HG02588 (cell line): ENCODE measurements at regions not wholly inside any gene's neighbourhood (a gene's known extent, or its start where the extent isn't known, plus 50 kb on each side); places are given as distances from the start of the nearest gene placed in this dataset.

ENCODE experiments used
- ATAC-seq: cut with Tn5 transposase; IDR thresholded peaks from one replicate; pipeline ENCODE4 v1.9.1; 2021; ENCODE audit warnings: mild to moderate bottlenecking, moderate library complexity; ENCODE audit not compliant: unreplicated experiment

DNA sequence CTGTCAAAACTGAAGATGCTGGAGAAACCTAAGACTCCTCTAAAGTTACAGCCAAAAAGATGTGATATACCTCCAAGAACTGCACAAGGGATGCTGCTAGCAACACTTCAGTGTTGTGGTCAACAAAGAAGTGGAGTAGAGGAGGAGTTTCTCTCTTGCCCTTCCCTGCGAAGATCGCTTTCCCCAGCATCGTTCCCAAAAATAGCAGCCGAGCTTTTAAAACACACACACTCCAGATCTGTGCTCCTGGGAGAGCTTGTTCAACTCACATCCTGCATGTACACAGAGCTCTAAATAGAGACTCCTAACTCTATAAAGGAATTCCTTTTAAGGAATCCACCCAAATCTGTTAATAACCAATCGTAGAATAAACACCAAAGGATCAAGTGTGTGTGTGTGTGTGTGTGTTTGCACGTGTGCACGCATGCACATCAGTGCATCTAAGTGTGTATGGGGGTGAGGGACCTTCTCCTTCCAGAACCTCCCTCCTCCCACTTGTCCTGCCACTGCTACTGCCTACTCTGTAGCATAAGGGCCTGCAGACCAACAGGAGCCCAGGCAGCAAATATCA, 58.5 kb downstream of the PSMG1 start:
- no peak for ATAC-seq

DNA sequence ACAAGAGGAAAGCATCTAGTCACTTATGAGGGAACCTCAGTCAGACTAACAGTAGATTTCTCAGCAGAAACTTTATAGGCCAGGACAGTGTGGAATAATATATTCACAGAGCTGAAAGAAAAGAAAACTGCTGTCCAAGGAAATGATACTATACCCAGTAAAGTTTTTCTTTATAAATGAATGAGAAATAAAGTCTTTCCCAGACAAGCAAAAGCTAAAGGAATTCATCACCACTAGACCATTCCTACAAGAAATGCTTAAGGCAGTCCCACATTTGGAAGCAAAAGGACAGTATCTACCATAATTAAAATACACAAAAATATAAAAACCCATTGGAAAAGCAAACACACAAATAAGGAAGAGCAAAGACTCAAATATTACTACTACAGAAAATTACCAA, 59.9 kb downstream of the PSMG1 start:
- no peak for ATAC-seq

DNA sequence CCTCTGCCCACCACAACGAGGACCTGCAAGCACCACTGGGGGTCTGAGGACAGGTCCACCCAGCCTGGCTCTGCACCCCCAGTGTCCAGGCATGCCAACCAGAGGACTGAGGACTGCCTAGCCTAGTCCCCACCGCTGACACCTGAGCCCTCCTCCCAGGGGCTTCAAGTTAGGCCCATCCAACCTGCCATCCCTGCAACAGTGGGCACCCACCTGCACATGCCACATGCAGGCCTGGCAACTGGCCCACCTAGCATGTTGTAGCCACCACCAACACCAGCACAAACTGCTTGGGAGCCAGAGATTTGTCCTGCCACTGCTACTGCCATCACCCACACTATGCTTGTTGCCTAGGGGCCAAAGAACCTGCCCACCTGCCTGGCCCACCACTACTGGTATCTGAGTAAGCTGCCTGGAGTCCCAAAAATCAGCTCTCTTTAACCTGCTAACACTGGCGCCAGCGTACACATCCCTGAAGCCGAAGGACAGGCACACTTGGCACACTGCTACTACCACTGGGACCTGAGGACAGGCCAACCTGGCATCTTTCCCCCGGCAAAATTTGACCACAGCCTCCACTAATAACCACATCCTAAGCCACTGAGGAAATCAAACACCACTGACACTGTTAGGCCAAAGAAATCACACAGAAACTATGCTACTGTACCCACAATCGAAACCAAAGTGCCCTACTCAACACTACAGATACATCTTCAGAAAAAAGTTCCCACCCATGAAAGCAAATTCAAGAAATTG, 61.5 kb downstream of the PSMG1 start:
- ATAC-seq, result no peak

DNA sequence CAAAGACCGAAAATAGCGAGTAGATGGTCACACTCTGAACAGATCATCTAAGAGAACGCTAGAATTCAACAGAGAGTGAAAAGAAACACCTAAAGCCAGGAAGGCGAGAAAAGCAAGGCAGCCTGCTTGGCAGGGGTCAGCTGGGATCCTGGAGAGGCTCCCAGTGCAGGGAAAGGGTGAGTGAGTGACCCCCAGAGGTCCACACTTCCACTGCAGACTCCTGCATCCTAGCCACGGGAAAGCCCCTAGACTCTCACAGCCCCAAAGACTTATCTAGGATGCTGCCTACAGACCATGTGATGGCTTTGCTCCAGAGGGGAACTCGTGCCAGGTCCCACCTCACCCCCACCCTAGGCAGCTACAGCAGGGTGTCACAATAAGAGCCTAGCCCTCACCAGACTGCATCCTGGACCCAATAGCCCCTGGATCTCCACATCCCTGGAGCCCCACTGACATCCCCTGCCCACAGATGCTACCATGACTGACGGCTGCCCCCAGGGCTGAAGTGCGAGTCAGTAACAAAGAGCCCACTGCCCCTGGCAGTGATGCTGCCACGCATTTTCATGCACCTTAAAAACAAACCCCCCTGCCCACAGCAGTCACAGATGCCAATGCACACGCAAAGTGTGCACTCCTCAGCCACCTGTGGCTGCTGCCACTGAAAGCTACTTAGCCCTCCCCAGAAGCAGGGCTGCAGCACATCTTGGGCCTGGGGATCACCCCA, 62.2 kb downstream of the PSMG1 start:
- no peak for ATAC-seq

DNA sequence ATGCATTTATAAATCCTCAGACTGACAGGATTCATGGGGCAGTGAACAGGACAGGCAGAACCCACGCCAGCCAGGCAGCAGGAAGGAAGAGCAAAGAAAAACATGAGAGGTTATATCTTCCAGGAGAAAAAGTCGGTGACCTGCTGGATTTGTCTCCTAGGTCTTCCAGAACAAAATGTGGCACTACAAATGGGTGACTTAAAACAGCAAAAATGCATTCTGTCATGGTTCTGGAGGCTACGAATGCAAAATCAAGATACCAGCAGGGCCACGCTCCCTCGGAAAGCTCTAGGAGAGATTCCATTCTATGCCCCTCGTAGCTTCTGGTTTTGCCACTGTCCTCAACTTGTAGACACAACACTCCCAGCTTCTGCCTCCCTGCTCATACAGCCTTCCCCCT, 63.4 kb downstream of the PSMG1 start:
- no peak for ATAC-seq

DNA sequence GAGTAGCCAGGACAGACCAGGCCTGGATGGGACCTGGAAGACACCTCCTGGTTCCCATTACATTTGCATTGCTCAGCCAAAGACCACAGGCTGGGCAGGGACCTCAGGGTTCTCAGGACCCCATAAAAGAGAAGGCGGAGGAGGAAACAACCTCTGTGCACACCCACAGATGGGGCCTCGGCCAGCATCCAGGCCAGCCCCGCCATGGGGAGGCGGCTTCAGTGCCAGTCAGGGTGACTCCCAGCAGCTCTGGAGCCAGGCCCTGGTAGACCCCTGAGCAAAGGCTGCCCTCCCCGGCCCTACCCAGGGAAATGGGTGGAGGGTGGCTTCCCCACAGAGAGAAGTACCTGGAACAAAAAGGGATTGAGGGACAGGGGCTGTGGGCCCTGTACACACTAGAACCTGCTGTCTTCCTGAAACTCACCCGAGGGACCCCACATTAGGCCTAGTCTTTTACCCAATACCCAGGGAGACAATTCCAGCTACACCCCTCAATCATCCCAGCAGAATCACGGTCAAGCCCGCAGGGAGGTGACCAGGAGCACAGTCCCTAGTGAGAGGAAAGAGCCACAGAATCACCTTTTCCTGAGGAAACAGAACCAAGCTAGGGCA, 64.5 kb downstream of the PSMG1 start:
- no peak for ATAC-seq

DNA sequence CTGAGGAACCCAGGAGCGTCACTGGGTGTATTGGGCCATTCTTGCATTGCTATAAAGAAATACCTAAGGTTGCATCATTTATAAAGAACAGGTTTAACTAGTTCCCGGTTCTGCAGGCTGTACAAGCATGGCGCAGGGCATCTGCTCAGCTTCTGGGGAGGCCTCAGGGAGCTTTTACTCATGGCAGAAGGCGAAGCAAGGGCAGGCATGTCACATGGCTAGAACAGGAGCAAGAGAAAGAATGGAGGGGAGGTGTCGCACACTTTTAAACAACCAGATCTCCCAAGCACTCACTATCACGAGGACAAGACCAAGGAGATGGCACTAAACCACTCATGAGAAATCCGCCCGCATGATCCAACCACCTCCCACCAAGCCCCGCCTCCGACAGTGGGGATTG, 65.2 kb downstream of the PSMG1 start:
- no peak for ATAC-seq

DNA sequence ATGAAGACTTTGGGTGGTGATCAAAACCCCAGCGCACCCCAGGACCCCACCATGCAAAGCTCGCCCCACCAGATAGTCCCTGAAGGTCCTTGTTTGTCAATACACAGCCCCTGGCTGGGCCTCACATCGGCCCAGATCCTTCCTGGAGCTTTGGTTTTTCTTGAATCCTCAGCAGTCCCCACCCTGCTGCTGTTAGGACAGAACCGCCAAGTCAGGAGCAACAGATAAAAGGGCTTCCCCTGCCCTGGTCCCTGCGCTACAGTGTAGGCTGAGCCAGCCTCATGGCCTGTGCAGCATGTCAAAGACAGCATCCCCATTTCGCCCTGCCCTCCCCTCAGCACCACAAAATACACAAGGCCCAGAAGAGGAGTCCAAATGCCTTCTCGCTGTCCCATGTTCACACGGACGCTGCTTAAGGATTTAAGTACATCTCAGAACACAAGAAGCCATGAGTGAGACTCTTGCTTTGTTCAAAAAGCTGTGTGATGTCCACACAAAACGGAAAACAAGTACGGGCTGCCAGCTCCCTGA, 65.7 kb downstream of the PSMG1 start:
- no peak for ATAC-seq

DNA sequence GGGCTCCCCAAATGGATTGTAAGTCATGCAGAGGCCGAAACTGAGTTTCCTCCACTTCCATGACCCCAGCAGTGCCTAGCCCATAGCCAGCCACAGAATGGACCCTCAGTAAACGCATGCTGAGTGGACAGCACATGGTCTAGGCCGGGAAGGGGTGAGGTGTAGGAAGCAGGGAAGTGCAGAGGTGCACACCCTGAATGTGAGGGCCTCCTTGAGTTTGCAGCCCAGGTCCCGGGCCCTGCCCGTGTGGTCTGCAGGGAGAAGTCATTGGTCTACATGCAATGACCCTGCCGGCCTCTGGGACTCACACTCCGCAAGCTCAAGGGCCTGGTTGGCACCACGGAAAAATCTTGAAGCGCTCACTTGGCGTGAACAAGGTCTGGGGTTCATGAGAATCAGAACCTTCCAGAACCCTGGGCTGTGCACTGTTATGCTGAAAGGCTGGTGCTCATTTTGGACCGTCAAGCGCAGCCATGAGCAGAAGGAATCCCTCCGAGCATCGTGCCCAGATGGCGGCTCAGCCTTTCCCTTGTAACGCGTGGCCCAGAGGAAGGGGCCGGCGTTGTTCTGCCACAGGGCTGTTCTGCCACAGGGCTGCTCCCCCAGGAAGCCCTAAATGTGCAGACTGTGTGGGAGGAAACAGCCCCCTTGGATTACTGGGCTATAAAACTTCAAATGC, 66.4 kb downstream of the PSMG1 start:
- ATAC-seq, result no peak

DNA sequence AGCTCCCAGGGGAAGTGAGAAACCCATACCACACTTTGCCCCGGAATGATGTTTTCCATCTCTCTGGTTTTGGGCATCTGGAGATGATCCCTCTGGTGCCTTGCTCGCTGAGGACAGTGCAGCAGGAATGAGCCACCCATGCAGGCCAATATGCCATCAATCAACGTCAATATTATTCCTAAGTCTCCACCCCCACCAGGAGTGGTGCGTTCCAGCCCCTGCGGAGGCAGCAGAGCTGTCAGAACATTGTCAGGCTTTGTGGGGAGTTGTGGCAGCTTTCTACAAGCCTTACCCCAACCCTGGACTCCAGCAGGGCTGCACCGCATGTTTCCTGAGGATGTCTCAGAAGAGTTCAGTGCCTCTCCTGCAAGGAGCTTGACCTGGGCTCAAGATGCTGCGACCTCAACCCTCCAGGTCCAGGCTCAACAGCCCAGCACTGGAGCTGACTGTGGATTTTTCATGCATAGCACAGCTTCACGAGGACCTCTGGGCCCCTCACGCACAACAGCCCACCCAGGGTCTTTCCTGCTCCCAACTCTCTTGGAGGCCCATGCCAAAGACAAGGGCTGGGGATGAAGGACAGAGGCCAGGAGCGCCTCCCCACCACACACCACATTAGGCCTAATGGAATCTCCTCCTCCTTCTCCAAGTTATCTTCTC, 67.5 kb downstream of the PSMG1 start:
- ATAC-seq, result no peak

DNA sequence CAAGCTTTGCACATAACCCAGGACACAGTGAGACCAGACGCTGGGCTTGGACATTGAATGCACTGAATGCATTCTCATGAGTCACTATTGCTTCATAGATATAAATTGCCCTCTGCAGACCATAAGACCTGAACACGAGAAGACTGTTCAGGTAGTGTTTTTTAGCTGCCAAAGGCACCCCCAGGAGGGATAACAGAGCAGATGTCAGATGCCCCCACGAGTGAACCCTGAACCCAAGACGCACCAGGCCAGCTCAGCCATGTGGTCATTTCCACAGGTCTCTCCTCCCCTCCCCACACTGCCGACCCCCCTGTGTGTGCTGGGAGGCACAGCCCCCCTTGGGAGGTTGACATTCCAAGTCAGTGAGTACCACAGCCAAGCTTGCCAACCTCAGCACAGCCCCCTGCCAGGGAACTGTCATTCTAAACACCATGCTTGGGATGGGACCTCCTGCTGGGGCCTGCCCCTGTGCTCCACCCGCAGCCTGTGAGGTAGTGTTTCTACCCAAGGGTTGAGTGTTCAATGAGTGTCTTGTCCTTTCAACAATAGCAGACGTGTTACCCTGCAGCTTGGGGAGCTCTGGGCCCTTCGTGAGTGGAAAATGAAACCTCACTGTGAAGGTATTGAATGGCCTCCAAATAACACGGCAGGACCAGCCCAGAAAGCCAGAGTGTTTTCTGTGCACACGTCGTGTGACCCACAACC, 68.2 kb downstream of the PSMG1 start:
- ATAC-seq, result no peak

DNA sequence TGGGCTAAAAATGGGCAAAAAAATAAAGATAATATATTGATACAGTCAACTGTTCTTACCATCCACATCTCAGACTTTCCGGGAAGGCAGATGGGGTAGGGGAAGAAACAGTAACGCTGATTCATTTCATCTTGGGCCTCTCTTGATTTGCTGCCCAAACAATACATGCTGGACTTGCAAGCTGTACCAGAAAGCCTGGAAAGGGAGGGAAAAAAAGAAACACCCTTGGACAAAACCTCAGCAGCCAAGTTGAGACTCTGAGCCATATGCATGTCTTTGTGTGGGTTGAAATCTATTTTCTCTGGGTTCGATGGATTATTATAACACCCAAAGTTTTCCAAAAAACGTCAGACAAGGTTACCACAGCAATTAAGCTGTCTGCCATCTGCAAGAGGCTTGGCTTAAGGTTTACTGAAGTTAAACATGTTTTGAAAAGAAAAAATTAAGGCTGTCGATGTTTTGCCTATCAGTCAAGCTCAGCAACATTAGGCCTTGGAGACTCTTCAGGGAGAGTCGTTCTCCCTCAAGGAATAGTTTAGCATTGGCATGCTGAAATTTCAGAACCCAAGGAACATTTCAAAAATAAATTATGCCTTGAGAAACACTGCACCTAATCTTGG, 71.2 kb downstream of the PSMG1 start:
- ATAC-seq, result no peak

DNA sequence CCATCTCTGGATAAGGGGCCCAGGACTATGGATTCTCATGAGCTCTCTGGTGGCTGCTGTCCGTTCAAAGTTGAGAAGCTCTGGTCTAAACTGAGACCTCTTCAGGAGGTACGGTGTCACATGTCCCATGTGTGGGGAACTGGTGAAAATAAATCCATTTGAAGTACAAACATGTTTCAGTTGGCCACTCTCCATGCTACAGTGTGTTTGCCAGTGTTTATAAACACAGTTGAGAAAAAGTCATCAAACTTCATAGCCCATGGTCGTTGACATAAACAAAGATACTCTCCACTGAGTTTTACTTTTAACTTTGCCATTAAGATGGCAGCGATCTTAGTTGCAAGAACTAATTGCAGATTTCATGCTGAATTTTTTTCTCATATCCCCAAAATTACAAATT, 72.8 kb downstream of the PSMG1 start:
- no peak for ATAC-seq

DNA sequence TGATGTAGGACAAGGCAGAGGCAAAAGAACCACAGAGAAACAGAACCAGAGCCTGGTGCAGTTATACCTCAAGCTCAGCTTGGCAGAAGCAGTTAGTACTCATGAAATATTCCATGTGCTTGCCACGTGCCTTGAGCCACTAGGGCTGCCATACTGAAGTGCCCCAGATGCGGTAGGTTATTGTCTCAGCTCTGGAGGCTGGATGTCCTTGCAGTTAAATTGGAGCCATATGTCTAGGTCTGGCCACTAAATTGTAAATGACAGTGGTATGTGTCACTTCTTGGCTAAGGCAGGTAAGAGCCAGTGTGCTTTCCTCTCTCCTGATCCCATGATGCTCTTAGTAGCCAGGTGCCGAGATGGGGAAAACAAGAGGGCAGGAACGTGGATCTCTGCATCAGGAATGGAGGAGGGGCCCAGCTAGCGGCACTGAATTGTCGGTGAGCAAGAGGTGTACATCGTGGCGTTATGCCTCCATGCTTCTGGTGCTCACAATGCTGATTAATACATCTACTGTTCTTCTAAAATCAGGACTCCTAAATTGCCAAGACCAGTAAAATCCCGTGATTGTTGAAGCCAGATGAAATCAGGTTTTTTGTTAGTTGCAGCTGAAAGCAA, 73.5 kb downstream of the PSMG1 start:
- ATAC-seq, result no peak

DNA sequence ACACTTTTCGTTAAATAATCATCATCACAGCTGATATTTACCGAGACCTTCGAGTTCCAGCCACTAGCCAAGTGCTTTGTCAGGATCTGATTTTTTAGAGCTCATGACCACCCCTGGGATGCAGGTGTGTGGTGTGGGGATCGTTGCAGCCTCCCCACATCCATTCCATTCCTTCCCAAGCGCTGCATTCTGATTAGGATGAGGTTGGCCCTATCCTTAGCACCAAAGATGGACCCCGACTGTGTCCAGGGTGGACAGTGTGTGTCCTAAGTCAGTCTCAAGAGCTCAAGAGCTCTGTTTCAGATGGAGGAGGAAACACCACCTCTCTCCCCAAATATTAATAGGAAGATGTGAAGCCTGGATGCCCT, 74.1 kb downstream of the PSMG1 start:
- ATAC-seq, result no peak

DNA sequence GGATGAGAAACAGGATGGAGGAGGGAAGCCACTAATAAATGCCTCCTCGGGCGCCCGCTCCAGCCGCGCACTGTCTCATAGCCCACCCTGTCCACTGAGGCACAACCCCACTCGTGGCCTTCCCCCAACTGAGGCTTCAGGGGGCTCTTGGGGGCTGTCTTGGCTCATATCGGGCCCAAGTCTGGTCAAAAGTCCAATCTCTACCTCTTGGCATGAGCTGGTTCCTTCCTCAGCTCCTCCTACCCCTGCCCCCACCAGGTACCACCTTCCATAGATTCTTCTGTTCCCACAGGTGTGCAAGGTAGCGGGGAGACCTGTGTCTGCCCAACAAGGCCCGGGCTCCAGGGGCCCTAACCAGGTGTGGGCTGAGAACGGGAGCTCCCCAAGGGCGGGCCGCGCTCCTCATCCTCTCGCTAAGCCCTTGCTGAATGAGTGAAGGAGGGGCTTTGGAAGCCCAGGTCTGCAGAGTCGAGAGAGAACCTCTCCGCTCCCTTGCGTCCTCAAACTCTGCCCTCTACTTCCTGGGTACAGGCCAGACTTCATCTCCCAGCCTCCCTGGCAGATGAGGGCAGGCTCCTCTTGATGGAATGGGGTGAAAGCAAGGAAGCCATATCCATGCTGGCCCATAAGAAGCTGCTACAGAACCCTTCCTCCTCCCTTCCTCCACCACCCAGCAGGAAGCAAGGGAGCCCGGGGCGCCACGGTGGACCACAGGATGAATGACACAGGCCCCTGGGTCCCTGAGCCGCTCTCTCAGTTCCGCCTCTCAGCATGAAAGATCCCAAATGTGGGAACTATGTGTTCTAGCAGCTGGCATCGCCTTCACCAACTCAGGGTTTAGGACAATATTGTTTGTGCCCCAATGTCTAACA, 74.7 kb downstream of the PSMG1 start:
- ATAC-seq, result no peak

DNA sequence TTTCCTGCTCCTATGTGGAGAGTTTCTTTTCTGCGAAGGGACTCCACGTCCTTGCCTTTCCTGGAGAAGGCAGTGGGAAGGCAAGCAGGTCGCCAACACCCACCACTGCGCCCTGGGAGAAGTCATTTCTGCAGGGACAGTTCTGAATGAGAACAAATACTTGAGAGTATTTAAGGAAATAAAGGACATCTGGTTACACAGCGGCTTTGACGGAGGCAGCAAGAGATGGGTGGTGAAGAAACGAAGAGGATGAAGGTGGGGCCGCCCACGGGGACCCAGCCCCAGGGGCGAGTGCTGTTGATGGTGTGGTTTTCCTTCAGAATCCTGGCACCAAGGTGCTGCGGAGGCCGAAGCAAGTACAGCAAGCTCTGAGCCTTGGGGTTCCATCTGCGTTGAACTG, 75.5 kb downstream of the PSMG1 start:
- ATAC-seq, result no peak

DNA sequence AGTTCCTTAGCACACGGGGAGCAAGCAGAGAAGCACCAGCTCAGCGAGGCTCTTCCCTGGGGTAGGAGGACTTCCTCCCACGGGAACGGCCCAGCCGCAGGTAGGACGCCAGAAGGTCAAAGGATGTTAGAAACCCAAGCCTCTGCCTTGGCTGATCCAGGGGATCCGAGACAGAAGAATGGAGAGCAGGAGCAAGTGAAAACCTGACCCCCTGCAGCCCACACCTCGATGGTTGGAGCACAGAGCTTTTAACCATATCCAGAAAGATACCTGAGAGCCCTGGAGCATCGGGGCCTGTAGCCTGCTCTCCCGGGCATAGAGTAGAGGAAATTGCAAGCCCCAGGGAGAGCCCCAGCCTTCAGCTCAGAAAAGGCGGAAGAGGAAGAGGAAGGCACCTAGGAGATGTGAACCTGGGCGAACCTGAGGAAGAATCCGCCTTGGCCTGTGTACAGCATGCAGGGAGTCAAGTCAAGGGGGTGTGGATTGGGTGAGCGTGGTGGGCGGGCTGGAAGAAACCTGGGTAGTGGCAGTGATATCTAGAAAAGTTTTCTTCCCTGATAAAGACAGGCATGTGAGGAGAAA, 76.3 kb downstream of the PSMG1 start:
- no peak for ATAC-seq
